GM18870 (cell line): ENCODE measurements at regions not wholly inside any gene's neighbourhood (a gene's known extent, or its start where the extent isn't known, plus 50 kb on each side); places are given as distances from the start of the nearest gene placed in this dataset.
A peak's percentile ranks its signal among the peaks of the same experiment; 100 is the strongest.
"Not testable (repeated sequence)": the region's sequence is repeated elsewhere in the genome, so short reads cannot be mapped to it uniquely, and the experiment has no call there.

ENCODE experiments used
- ATAC-seq: cut with Tn5 transposase; IDR thresholded peaks from one replicate; pipeline ENCODE4 v1.9.1; 2021; ENCODE audit warnings: moderate library complexity; ENCODE audit not compliant: unreplicated experiment

DNA sequence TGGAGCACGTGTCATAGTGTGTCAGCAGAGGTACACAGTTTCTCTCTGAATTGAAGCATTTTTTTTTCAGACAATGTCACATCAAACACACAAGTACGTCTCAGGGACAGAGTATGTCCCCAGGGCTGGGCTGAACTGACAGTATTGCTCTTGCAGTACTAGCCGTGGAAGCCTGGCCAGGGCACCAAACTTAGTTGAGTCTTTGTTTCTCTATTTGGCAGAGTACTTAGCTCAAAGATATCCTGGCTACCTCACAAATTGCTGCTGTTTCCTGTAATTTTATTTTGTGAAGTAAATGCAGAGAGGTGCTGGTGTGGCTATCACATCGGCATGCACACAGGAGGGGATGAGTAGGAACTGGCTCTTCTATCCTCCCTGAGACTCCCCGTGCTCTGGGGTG, 691.6 kb upstream of the HS6ST1 start:
- no peak for ATAC-seq

DNA sequence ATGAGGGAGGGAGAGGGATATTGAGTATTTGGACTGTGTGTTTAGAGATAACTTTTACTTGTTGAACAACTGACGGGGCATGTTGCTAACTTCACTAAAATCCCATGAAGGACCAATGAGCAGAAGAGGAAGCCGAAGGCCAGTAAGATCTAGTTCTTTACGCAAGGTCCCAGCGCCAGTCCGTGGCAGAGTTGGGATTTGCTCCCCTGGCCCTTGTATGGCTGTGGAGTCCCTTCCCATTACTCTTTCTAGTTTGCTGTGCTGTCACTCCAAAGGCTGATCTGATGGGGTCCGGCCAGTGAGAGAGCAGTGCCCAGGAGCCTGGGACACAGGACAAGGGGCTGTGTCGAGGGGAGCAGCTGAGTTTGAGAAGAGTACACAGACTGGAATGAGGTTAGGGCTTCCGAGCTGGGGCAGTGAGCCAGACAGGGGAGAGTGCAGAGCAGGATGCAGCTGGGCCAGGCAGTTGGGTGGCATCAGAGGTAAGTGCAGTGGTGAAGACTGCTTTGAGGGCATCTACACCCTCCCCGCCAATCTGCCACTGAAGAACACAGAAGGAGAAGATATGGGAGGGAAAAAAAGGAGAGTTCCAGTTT, 692.9 kb upstream of the HS6ST1 start:
- ATAC-seq, result no peak

DNA sequence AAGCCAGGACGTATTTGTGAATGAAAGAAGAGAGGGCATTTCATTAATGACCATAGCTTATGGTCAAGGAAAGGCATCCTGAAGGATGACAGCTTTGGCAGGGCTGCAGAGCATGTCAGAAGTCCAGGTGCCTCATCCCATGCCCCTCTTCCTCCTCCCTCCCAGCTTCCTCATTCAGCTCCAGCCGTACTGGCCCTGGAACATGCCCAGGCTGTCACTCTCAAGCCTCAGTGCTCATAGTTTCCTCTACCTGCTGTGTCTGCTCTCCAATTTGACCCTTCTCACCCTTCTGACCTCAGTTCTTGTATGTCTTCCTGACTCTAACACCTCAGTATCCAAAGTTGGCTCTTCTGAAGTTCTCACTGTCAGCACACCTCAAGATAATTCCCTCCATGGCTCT, 695.8 kb upstream of the HS6ST1 start:
- no peak for ATAC-seq

- no peak for ATAC-seq
These were observed 697.0 kb upstream of the HS6ST1 start for GRCh38 chr2:129015397-129016285.

GRCh38 chr2:129016972-129017371, 698.3 kb upstream of the HS6ST1 start:
- ATAC-seq, result no peak

DNA sequence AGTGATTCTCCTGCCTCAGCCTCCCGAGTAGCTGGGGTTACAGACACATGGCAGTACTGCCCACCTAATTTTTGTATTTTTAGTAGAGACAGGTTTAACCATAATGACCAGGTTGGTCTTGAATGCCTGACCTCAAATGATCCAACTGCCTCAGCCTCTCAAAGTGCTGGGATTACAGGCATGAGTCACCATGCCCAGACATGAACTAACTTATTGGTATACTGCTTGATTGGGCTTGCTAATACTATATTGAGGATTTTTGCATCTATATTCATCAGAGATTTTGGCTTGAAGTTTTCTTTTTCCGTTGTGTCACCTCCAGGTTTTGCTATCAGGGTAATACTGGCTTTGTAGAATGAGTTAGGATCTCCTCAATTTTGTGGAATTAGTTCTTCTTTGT, 706.1 kb upstream of the HS6ST1 start:
- ATAC-seq, result no peak

- no peak for ATAC-seq
These were observed 717.3 kb upstream of the HS6ST1 start for GRCh38 chr2:129035992-129036391.

DNA sequence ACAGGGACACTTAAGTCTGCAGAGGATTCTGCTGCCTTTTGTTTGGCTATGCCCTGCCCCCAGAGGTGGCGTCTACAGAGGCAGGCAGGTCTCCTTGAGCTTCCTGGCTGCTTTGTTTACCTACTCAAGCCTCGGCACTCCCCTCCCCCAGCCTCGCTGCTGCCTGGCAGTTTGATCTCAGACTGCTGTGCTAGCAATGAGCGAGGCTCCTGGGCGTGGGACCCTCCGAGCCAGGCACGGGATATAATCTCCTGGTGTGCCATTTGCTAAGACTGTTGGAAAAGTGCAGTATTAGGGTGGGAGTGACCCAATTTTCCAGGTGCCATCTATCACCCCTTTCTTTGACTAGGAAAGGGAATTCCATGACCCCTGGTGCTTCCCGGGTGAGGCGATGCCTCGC, 725.0 kb upstream of the HS6ST1 start:
- not testable (repeated sequence) for ATAC-seq

DNA sequence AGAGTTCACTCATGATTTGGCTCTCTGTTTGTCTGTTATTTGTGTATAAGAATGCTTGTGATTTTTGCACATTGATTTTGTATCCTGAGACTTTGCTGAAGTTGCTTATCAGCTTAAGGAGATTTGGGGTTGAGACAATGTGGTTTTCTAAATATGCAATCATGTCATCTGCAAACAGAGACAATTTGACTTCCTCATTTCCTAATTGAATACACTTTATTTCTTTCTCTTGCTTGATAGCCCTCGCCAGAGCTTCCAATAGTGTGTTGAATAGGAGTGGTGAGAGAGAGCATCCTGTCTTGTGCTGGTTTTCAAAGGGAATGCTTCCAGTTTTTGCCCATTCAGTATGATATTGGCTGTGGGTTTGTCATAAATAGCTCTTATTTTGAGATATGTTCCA, 727.8 kb upstream of the HS6ST1 start:
- not testable (repeated sequence) for ATAC-seq

DNA sequence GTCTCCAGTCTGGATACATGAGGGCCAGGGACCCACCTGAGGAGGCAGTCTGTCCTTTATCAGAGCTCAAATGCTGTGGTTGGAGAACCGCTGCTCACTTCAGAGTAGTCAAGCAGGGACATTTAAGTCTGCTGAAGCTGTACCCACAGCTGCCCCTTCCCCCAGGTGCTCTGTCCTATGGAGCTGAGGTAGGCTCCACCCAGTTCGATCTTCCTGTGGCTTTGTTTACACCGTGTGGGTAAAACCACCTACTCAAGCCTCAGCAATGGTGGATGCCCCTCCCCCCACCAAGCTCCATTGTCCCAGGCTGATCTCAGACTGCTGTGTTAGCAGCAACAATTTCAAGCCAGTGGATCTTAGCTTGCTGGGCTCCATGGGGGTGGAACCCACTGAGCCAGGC, 731.4 kb upstream of the HS6ST1 start:
- no peak for ATAC-seq

DNA sequence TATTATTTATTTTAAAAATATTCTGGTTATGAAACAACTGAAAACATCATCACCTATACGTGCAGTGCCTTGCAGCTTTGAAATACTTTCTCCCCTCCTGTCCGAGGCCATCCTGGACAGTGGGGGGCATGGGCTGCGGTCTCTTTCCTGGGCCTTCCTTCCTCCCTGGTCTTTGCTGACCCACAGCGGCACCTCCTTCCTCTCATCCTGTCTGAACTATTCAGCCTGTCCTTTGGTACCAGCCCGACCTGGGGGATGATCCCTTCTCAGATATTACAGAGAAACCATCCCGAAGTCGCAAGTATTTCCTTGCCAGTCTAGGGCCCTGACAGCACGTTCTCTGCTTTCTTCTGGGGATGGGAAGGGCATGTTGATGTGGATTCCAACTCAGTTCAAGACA, 736.6 kb upstream of the HS6ST1 start:
- no peak for ATAC-seq

DNA sequence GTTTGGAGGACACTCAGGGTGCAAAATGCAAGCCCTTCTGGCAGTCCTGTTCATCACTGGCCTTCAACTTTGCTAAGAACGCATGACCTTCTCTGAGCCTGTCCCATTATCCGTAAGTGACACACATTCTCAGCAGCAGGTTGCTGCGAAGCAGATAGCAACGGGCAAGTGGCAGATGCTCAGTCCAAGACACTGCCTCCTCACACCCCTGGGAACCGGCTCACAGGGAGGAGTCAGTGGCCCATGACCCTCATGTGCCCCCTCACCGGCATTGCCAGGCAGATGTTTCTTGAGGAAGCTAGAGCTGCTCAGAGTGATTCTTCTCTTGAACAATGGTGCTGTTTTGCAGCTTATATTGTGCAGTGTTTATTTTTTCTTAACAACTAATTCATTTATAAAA, 737.2 kb upstream of the HS6ST1 start:
- no peak for ATAC-seq

DNA sequence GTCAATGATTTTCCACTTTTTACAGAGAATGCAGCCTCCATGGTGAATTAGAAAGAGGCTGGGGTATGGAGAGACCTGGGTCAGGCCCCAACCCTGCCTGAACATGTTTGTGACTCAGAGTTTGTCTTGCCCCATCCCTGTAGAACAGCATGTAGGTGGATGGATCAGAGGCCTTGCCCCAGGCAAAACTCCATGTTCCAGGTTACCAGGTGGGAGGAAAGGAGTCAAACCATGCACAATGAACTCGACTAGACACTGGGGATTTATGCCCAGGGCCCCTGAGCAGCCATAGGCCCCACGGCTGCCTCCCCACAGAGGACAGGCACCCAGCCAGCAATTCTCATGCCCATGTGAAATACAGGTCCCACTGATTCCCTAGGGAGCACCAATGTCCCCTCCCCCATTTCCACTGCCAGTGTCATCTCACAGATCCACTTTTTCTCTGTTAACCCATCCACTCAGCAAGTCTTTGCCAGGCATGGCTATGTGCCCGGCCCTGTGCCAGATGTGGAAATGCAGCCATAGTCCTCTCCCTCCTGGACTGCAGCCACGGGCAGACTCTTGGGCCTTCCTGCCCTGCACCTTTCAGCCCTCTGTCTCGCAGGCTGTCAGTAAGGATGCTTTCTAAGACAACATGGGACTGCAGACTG, 737.8 kb upstream of the HS6ST1 start:
- ATAC-seq, result no peak

GRCh38 chr2:129056959-129057317, 738.3 kb upstream of the HS6ST1 start:
- ATAC-seq, result no peak

- ATAC-seq, result no peak
These were observed 740.3 kb upstream of the HS6ST1 start for GRCh38 chr2:129058981-129059380.

GRCh38 chr2:129059476-129059875, 740.8 kb upstream of the HS6ST1 start:
- no peak for ATAC-seq

DNA sequence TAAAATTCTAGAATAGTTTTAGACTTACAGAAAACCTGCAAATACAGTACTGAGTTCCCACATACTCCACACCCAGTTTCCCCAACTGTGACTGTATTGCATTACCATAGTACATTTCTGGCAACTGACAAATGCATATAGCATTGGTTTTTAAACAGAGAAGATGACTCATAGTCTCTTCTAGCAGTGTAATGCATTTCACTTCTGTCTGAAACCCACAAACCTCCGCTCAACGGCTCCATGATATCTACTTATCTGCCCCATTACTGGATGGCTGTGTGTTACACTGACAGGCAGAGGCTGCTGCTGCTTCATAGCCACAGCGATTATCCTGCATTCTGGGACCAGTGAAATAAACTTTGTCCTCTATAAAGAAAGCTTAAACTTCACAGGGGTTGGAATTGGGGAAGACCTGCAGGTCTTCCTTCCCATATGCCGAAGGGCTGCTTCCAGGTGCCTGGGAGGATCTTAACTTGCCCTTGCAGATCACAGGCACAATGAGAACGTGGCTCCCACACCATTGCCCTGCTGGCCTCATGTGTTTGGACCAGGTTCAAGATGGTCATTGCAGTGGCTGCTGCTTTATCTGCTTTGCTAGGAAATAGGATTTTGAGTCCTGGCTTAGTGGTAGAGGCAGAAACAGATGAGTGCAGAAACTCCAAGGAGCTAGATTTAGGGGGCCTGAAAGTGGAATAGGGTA, 742.6 kb upstream of the HS6ST1 start:
- peak; percentile 81 for ATAC-seq

GRCh38 chr2:129061769-129062121, 743.1 kb upstream of the HS6ST1 start:
- ATAC-seq, result no peak

GRCh38 chr2:129062146-129062912, 743.7 kb upstream of the HS6ST1 start:
- no peak for ATAC-seq

DNA sequence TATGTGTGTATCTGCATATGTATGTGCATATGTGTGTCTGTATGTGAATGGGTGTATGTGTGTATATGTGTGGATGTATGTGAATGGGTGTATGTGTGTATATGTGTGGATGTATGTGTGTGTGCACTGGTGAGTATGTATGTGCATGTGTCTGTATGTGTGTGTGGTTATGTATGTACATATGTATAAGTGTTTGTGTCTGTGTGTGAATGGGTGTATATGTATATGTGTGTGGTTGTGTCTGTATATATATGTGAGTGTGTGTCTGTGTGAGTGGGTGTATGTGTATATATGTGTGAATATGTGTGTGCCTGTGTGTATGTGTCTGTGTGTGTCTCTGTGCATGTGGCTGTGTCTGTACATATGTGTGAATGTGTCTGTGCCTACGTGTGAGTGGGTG, 748.4 kb upstream of the HS6ST1 start:
- ATAC-seq, result no peak

GRCh38 chr2:129067953-129068352, 749.3 kb upstream of the HS6ST1 start:
- no peak for ATAC-seq
